Adipocyte (in vitro differentiated cells): ENCODE measurements at regions not wholly inside any gene's neighbourhood (a gene's known extent, or its start where the extent isn't known, plus 50 kb on each side); places are given as distances from the start of the nearest gene placed in this dataset.
"Not testable (repeated sequence)": the region's sequence is repeated elsewhere in the genome, so short reads cannot be mapped to it uniquely, and the experiment has no call there.

Experiments used
- DNase-seq: peaks from one replicate; pipeline ENCODE4 v3.0.0-alpha.2; 2015; ENCODE audit warnings: low read depth
- H3K27me3 ChIP-seq: replicated peaks from 2 replicates; pipeline ENCODE4 v1.7.0; 2013; ENCODE audit warnings: mild to moderate bottlenecking, low read length, moderate library complexity; ENCODE audit not compliant: control insufficient read depth, insufficient read depth
- H3K36me3 ChIP-seq: 2 replicates; pipeline ENCODE4 v1.7.0; 2013; ENCODE audit warnings: low read length, mild to moderate bottlenecking, moderate library complexity; ENCODE audit not compliant: control insufficient read depth, insufficient read depth, severe bottlenecking
- H3K4me1 ChIP-seq: 2 replicates; pipeline ENCODE4 v1.7.0; 2013; ENCODE audit warnings: mild to moderate bottlenecking, low read length, moderate library complexity; ENCODE audit not compliant: control insufficient read depth, insufficient read depth
- H3K4me3 ChIP-seq: 2 replicates; pipeline ENCODE4 v1.7.0; 2013; ENCODE audit warnings: mild to moderate bottlenecking, low read length, moderate library complexity
- H3K9ac ChIP-seq: 2 replicates; pipeline ENCODE4 v1.7.0; 2013; ENCODE audit warnings: mild to moderate bottlenecking, low read length, moderate library complexity
- H3K9me3 ChIP-seq: 2 replicates; pipeline ENCODE4 v1.7.0; 2013; ENCODE audit warnings: mild to moderate bottlenecking, low read length, moderate library complexity; ENCODE audit not compliant: control insufficient read depth

DNA sequence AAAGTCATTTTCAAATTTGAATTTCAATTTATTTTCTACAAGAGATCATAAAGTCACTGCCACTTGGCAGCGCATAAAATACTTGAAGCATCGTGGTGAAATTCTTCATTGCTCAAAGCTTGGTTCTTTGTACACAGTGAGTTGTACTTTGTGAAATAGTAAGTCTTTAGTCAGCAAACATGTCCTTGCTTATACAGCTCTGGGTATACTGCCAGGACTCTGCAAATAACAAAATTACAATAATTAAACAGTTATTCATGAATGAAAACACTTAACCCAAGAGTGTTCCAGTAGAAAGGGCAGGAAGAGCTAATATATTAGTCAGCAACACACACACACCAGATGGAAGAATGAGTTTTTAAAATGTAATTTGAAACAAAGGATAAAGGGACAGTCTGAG lies 1300.9 kb upstream of the DIAPH2 start:
- no peaks in the 10 kb centered on the region for H3K36me3 ChIP-seq
- H3K4me3 ChIP-seq: no peak overlapping the region
- DNase-seq: no peak
- H3K27me3 ChIP-seq: no peaks in the 10 kb centered on the region
- no peak overlapping the region for H3K9ac ChIP-seq
- H3K9me3 ChIP-seq: no peaks in the 10 kb centered on the region
- peaks cover 9% of the 10 kb centered on the region for H3K4me1 ChIP-seq

- DNase-seq: no peak
- no peak overlapping the region for H3K4me3 ChIP-seq
- no peaks in the 10 kb centered on the region for H3K27me3 ChIP-seq
- peaks cover 12% of the 10 kb centered on the region for H3K9me3 ChIP-seq
- no peaks in the 10 kb centered on the region for H3K36me3 ChIP-seq
- H3K4me1 ChIP-seq: no peaks in the 10 kb centered on the region
- no peak overlapping the region for H3K9ac ChIP-seq
Observed at GRCh38 chrX:95427389-95427788, 1257.3 kb upstream of the DIAPH2 start.

DNA sequence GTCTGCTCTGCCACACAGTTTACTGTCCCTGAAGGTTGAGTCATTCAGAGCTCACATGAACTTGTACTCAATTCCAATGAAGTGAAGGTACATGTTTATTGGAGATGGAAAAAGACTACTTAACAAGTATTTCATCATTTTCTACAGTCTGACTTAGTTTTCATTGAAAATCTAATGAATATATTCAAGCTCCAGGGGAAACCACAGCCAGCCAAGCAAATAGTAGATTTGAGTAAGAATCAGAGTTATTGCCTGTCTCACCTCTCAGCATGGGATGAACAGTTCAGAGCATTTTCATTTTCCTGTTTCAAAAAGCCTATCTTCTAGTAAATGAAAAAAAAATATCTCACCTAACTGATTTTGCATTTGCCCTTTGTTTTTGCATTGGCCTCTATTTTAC lies 1249.4 kb upstream of the DIAPH2 start:
- no peaks in the 10 kb centered on the region for H3K9me3 ChIP-seq
- no peaks in the 10 kb centered on the region for H3K4me1 ChIP-seq
- no peak overlapping the region for H3K4me3 ChIP-seq
- H3K9ac ChIP-seq: no peak overlapping the region
- H3K36me3 ChIP-seq: no peaks in the 10 kb centered on the region
- no peak for DNase-seq
- no peaks in the 10 kb centered on the region for H3K27me3 ChIP-seq

GRCh38 chrX:95441836-95442235 lies 1242.8 kb upstream of the DIAPH2 start:
- Histone ChIP-seq H3K4me1 (no peaks in the 10 kb centered on the region), H3K36me3 (no peaks in the 10 kb centered on the region), H3K4me3 (no peak overlapping the region), H3K9ac (no peak overlapping the region), H3K9me3 (peaks cover 10% of the 10 kb centered on the region), H3K27me3 (no peaks in the 10 kb centered on the region)
- no peak for DNase-seq

- no peak for DNase-seq
- Histone ChIP-seq H3K36me3 (no peaks in the 10 kb centered on the region), H3K4me1 (no peaks in the 10 kb centered on the region), H3K4me3 (no peak overlapping the region), H3K9me3 (no peaks in the 10 kb centered on the region), H3K9ac (no peak overlapping the region), H3K27me3 (no peaks in the 10 kb centered on the region)
Observed at GRCh38 chrX:95484781-95485180, 1199.9 kb upstream of the DIAPH2 start.

DNA sequence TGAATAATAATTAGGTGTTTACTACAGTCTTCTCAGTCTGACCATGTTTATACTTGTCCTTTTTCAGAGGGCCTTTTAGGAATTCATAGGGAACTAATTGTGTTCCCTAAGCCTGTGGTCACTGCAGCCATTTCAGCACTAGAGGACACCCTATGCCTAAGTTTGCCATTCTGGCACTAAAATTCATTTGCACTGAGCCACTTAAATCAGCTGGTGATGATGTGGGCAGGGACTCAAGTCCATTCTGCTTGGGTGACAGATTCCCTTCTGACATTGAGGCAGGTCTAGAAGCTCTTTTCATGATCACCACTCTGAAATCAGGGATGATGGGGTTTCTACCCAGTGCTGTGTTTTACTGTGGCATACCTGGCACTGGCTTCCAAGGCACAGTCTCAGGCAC lies 1178.9 kb upstream of the DIAPH2 start:
- DNase-seq: no peak

DNA sequence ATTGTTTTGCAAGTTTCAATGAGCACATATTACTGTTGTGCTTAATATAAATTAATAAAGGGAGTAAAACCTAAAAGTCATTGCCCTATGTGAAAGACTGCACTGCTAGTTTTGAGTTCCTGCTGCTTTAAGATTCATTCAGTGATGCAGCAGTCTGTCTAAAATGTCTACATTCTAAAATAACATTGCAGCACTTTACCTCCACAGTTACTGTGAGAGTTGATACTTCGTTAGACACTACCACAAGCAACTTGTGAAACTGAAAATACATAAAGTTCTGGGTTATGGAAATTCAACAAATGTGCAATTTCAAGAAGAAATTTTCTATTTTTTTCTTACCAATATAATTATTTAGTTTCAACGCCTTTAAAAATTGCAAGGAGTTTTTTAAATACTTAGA lies 1175.2 kb upstream of the DIAPH2 start:
- peaks cover 12% of the 10 kb centered on the region for H3K9me3 ChIP-seq
- H3K4me1 ChIP-seq: no peaks in the 10 kb centered on the region
- no peak overlapping the region for H3K9ac ChIP-seq
- peaks cover 3% of the 10 kb centered on the region for H3K27me3 ChIP-seq
- H3K36me3 ChIP-seq: no peaks in the 10 kb centered on the region
- no peak for DNase-seq
- no peak overlapping the region for H3K4me3 ChIP-seq

More for the DNA sequence above, 1178.9 kb upstream of the DIAPH2 start:
- Histone ChIP-seq H3K4me1 (no peaks in the 10 kb centered on the region), H3K9me3 (peaks cover 20% of the 10 kb centered on the region), H3K36me3 (no peaks in the 10 kb centered on the region), H3K4me3 (no peak overlapping the region), H3K9ac (no peak overlapping the region), H3K27me3 (no peaks in the 10 kb centered on the region)

GRCh38 chrX:95524018-95524417 lies 1160.6 kb upstream of the DIAPH2 start:
- not testable (repeated sequence) for H3K9me3 ChIP-seq, H3K27me3 ChIP-seq, H3K4me1 ChIP-seq, H3K36me3 ChIP-seq, DNase-seq, H3K9ac ChIP-seq, H3K4me3 ChIP-seq

DNA sequence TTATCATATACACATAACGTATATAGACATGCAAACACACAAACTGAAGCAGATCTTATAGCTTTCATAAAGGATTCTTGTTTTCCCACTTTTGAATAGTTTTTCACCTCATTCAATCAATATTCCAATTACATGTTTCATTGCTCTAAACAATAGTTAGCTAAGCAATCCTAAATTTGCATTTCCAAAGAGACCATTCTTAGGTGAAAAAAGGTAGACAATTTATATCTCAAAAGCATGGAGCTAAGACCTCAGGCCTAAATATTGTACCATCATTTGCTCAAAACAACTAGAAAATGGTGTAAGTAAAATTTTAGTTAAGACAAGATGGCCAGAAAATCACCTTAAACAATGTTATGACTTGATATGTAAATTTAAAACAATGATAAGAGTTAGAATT lies 1148.5 kb upstream of the DIAPH2 start:
- H3K27me3 ChIP-seq: no peaks in the 10 kb centered on the region
- DNase-seq: no peak
- no peak overlapping the region for H3K9ac ChIP-seq
- peaks cover 3% of the 10 kb centered on the region for H3K9me3 ChIP-seq
- no peaks in the 10 kb centered on the region for H3K36me3 ChIP-seq
- no peak overlapping the region for H3K4me3 ChIP-seq
- no peaks in the 10 kb centered on the region for H3K4me1 ChIP-seq

GRCh38 chrX:95536661-95537060 lies 1148.0 kb upstream of the DIAPH2 start:
- H3K4me1 ChIP-seq: no peaks in the 10 kb centered on the region
- no peak overlapping the region for H3K9ac ChIP-seq
- peaks cover 3% of the 10 kb centered on the region for H3K9me3 ChIP-seq
- H3K27me3 ChIP-seq: no peaks in the 10 kb centered on the region
- H3K36me3 ChIP-seq: no peaks in the 10 kb centered on the region
- no peak for DNase-seq
- H3K4me3 ChIP-seq: no peak overlapping the region

DNA sequence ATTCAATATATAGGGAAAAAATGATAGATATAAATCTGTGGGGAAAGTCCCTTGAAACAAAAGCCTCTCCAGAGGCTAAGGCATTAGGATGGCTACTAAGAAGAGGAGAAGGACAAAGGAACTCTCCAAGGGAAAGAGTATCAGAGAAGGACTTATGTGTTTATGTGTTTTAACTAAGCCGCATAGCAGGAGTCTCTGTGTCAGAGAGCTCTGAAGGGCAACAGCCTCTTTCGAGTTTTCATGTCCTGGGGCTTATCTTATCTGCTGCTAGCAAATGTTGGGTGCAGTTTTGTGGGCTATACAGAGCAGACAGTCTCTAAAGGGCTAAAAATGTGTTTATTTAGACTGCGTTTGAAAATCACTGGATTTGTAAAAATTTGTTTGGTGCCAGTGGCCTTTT lies 1145.6 kb upstream of the DIAPH2 start:
- Histone ChIP-seq H3K9ac (no peak overlapping the region), H3K36me3 (no peaks in the 10 kb centered on the region), H3K4me1 (no peaks in the 10 kb centered on the region), H3K9me3 (peaks cover 3% of the 10 kb centered on the region), H3K27me3 (no peaks in the 10 kb centered on the region), H3K4me3 (no peak overlapping the region)
- DNase-seq: no peak

- H3K4me1 ChIP-seq, H3K27me3 ChIP-seq, H3K9ac ChIP-seq, H3K36me3 ChIP-seq, DNase-seq, H3K4me3 ChIP-seq, H3K9me3 ChIP-seq: not testable (repeated sequence)
Observed at GRCh38 chrX:95549552-95549951, 1135.1 kb upstream of the DIAPH2 start.
